ENCODE measurements at regions not wholly inside any gene's neighbourhood (a gene's known extent, or its start where the extent isn't known, plus 50 kb on each side); places are given as distances from the start of the nearest gene placed in this dataset.
"Not testable (repeated sequence)": the region's sequence is repeated elsewhere in the genome, so short reads cannot be mapped to it uniquely, and the experiment has no call there.

DNA sequence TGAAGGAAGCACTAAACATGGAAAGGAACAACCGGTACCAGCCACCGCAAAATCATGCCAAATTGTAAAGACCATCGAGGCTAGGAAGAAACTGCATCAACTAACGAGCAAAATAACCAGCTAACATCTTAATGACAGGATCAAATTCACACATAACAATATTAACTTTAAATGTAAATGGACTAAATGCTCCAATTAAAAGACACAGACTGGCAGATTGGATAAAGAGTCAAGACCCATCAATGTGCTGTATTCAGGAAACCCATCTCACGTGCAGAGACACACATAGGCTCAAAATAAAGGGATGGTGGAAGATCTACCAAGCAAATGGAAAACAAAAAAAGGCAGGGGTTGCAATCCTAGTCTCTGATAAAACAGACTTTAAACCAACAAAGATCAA lies 206.3 kb downstream of the SLC38A4 start:
- H3K4me3 ChIP-seq (ENCODE audit: extremely low read depth in 1 of 4, insufficient read depth in 2 of 4, low read depth in 3 of 4, low read length in 4 of 4); H3K18ac ChIP-seq (ENCODE audit: extremely low read depth, low read length); H4K91ac ChIP-seq (replicated peaks; ENCODE audit: insufficient read length, low read length); DNase-seq (ENCODE audit: low read depth in 1 of 2, low spot score in 2 of 2); H3K79me1 ChIP-seq (ENCODE audit: low read depth, low read length); H3K79me2 ChIP-seq (ENCODE audit: control insufficient read depth in 1 of 2, insufficient read depth in 2 of 2, low read length in 2 of 2); H3K23ac ChIP-seq (ENCODE audit: insufficient read length); H3K23me2 ChIP-seq (ENCODE audit: low read depth, low read length); H3K4me2 ChIP-seq (ENCODE audit: insufficient read depth in 1 of 2, low read depth in 2 of 2, low read length in 2 of 2); H3K27ac ChIP-seq (ENCODE audit: low read depth, low read length); H2BK5ac ChIP-seq (ENCODE audit: low read depth, low read length); H2BK20ac ChIP-seq (ENCODE audit: low read length); H3K56ac ChIP-seq (replicated peaks; ENCODE audit: insufficient read length, low read depth, low read length); H4K20me1 ChIP-seq (replicated peaks in 1 of 2; ENCODE audit: control insufficient read depth in 1 of 2, insufficient read depth in 2 of 2, low read length in 2 of 2); H4K5ac ChIP-seq (ENCODE audit: insufficient read length, low read depth, low read length); CTCF ChIA-PET (ENCODE audit: partially characterized antibody); POLR2A ChIA-PET (ENCODE audit: partially characterized antibody); H3K9ac ChIP-seq (replicated peaks in 1 of 4; ENCODE audit: extremely low read depth in 1 of 4, low read depth in 3 of 4, low read length in 3 of 4); FAIRE-seq; H2AFZ ChIP-seq (ENCODE audit: low read length); H2BK120ac ChIP-seq (replicated peaks; ENCODE audit: low read depth, low read length); H4K8ac ChIP-seq (ENCODE audit: extremely low read depth, insufficient read depth, low read length); H2BK12ac ChIP-seq (ENCODE audit: low read depth, low read length); H2AK5ac ChIP-seq (ENCODE audit: low read depth, low read length); H3K4me1 ChIP-seq (replicated peaks in 1 of 4; ENCODE audit: control insufficient read depth in 3 of 4, insufficient read depth in 4 of 4, low read length in 3 of 4); H3K14ac ChIP-seq (ENCODE audit: insufficient read length); H2BK15ac ChIP-seq (ENCODE audit: low read length); H3K36me3 ChIP-seq (ENCODE audit: control insufficient read depth in 2 of 4, insufficient read depth in 4 of 4, low read length in 3 of 4); H3K27me3 ChIP-seq (replicated peaks in 1 of 4; ENCODE audit: control insufficient read depth in 3 of 4, extremely low read depth in 1 of 4, insufficient read depth in 3 of 4, low read length in 3 of 4); H3K4ac ChIP-seq (replicated peaks; ENCODE audit: insufficient read length, low read depth, low read length): not testable (repeated sequence)
- WGBS, 2 experiments (ENCODE audit: extremely low coverage in 1 of 2, insufficient coverage in 1 of 2, insufficient read length in 1 of 2, insufficient replicate concordance in 2 of 2, low coverage in 1 of 2, low lambda C conversion rate in 2 of 2, missing lambda C conversion rate in 1 of 2): 89% methylated on average over 3 of the region's 5 CpGs; no CpG with 5 or more reads in 1 of the 2 experiments
- H3K9me3 ChIP-seq (ENCODE audit: insufficient read depth in 2 of 2, low read depth in 1 of 2, low read length in 1 of 2): peaks cover 4 to 12% of the 10 kb centered on the region in 2 experiments; a peak in 3 of 4 replicates

DNA sequence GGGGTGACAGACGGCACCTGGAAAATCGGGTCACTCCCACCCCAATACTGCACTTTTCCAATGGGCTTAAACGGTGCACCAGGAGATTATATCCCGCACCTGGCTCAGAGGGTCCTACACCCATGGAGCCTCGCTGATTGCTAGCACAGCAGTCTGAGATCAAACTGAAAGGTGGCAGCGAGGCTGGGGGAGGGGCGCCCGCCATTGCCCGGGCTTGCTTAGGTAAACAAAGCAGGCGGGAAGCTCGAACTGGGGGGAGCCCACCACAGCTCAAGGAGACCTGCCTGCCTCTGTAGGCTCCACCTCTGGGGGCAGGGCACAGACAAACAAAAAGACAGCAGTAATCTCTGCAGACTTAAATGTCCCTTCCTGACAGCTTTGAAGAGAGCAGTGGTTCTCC lies 208.1 kb downstream of the SLC38A4 start:
- H2AK5ac ChIP-seq (ENCODE audit: low read depth, low read length); H3K4me3 ChIP-seq (ENCODE audit: extremely low read depth in 1 of 4, insufficient read depth in 2 of 4, low read depth in 3 of 4, low read length in 4 of 4); H4K8ac ChIP-seq (ENCODE audit: extremely low read depth, insufficient read depth, low read length); H3K4me2 ChIP-seq (ENCODE audit: insufficient read depth in 1 of 2, low read depth in 2 of 2, low read length in 2 of 2); H2AFZ ChIP-seq (ENCODE audit: low read length); H3K79me1 ChIP-seq (ENCODE audit: low read depth, low read length); POLR2A ChIA-PET (ENCODE audit: partially characterized antibody); H3K23me2 ChIP-seq (ENCODE audit: low read depth, low read length); H2BK20ac ChIP-seq (ENCODE audit: low read length); H4K91ac ChIP-seq (replicated peaks; ENCODE audit: insufficient read length, low read length); H4K20me1 ChIP-seq (replicated peaks in 1 of 2; ENCODE audit: control insufficient read depth in 1 of 2, insufficient read depth in 2 of 2, low read length in 2 of 2); H3K56ac ChIP-seq (replicated peaks; ENCODE audit: insufficient read length, low read depth, low read length); H2BK15ac ChIP-seq (ENCODE audit: low read length); DNase-seq (ENCODE audit: low read depth in 1 of 2, low spot score in 2 of 2); H3K23ac ChIP-seq (ENCODE audit: insufficient read length); H3K4ac ChIP-seq (replicated peaks; ENCODE audit: insufficient read length, low read depth, low read length); H4K5ac ChIP-seq (ENCODE audit: insufficient read length, low read depth, low read length); H3K36me3 ChIP-seq (ENCODE audit: control insufficient read depth in 2 of 4, insufficient read depth in 4 of 4, low read length in 3 of 4); FAIRE-seq; H3K9ac ChIP-seq (replicated peaks in 1 of 4; ENCODE audit: extremely low read depth in 1 of 4, low read depth in 3 of 4, low read length in 3 of 4); H3K27me3 ChIP-seq (replicated peaks in 1 of 4; ENCODE audit: control insufficient read depth in 3 of 4, extremely low read depth in 1 of 4, insufficient read depth in 3 of 4, low read length in 3 of 4); CTCF ChIA-PET (ENCODE audit: partially characterized antibody); H3K27ac ChIP-seq (ENCODE audit: low read depth, low read length); H3K14ac ChIP-seq (ENCODE audit: insufficient read length); H3K18ac ChIP-seq (ENCODE audit: extremely low read depth, low read length); H3K79me2 ChIP-seq (ENCODE audit: control insufficient read depth in 1 of 2, insufficient read depth in 2 of 2, low read length in 2 of 2); H2BK12ac ChIP-seq (ENCODE audit: low read depth, low read length); H2BK5ac ChIP-seq (ENCODE audit: low read depth, low read length); H2BK120ac ChIP-seq (replicated peaks; ENCODE audit: low read depth, low read length); H3K4me1 ChIP-seq (replicated peaks in 1 of 4; ENCODE audit: control insufficient read depth in 3 of 4, insufficient read depth in 4 of 4, low read length in 3 of 4): not testable (repeated sequence)
- 91% methylated on average over 11 of the region's 11 CpGs; no CpG with 5 or more reads in 1 of the 2 experiments for WGBS, 2 experiments (ENCODE audit: extremely low coverage in 1 of 2, insufficient coverage in 1 of 2, insufficient read length in 1 of 2, insufficient replicate concordance in 2 of 2, low coverage in 1 of 2, low lambda C conversion rate in 2 of 2, missing lambda C conversion rate in 1 of 2)
- H3K9me3 ChIP-seq (ENCODE audit: insufficient read depth in 2 of 2, low read depth in 1 of 2, low read length in 1 of 2): peaks cover 4 to 12% of the 10 kb centered on the region in 2 experiments; a peak in 3 of 4 replicates
